H1 (cell line): ENCODE measurements at regions not wholly inside any gene's neighbourhood (a gene's known extent, or its start where the extent isn't known, plus 50 kb on each side); places are given as distances from the start of the nearest gene placed in this dataset.

Source experiments
- CTCF ChIA-PET: fragments of 300-600 bp; sonication (Branson Sonifier 250); formaldehyde crosslinking; loops from one replicate; lab custom pipeline; 2021; ENCODE audit not compliant: partially characterized antibody; lab: Charles Lee
- POLR2A ChIA-PET: fragments of 300-600 bp; sonication (Branson Sonifier 250); formaldehyde crosslinking; loops from one replicate; lab custom pipeline; 2021; ENCODE audit warnings: inconsistent platforms; ENCODE audit not compliant: partially characterized antibody; lab: Charles Lee
- DNase-seq, 2 experiments: peaks; one replicate each; pipeline versions ENCODE4 v3.0.0 to v3.0.0-alpha.2; 2010 to 2022; ENCODE audit warnings: low spot score in 2 of 2, low read depth in 1 of 2, mixed read lengths in 1 of 2
- FAIRE-seq: peaks from 2 replicates; lab custom pipeline; 2011; peaks lifted over from hg19 to GRCh38; lab: Jason Lieb, UNC
- H2AFZ ChIP-seq: 2 replicates; pipeline ENCODE4 v1.8.1; 2012; ENCODE audit warnings: low read length, inconsistent platforms
- H2AK5ac ChIP-seq: 2 replicates; pipeline ENCODE4 v1.6.1; 2013; ENCODE audit warnings: low read depth, low read length
- H2BK120ac ChIP-seq: replicated peaks from 2 replicates; pipeline ENCODE3; 2013; ENCODE audit warnings: low read depth, low read length, inconsistent platforms
- H2BK12ac ChIP-seq: 2 replicates; pipeline ENCODE4 v1.6.1; 2013; ENCODE audit warnings: low read depth, low read length
- H2BK15ac ChIP-seq: 2 replicates; pipeline ENCODE4 v1.6.1; 2013; ENCODE audit warnings: low read length
- H2BK20ac ChIP-seq: 2 replicates; pipeline ENCODE4 v1.6.1; 2013; ENCODE audit warnings: low read length
- H2BK5ac ChIP-seq: 2 replicates; pipeline ENCODE4 v1.6.1; 2013; ENCODE audit warnings: low read depth, low read length
- H3K14ac ChIP-seq: 2 replicates; pipeline ENCODE4 v1.6.1; 2013; ENCODE audit warnings: inconsistent platforms; ENCODE audit not compliant: insufficient read length
- H3K18ac ChIP-seq: 2 replicates; pipeline ENCODE4 v1.6.1; 2013; ENCODE audit warnings: low read length; ENCODE audit errors: extremely low read depth
- H3K23ac ChIP-seq: 2 replicates; pipeline ENCODE4 v1.6.1; 2013; ENCODE audit warnings: inconsistent platforms; ENCODE audit not compliant: insufficient read length
- H3K23me2 ChIP-seq: 2 replicates; pipeline ENCODE4 v1.6.1; 2013; ENCODE audit warnings: low read depth, low read length
- H3K27ac ChIP-seq: 2 replicates; pipeline ENCODE4 v1.6.1; 2011; ENCODE audit warnings: low read depth, low read length, inconsistent platforms
- H3K27me3 ChIP-seq, 4 experiments: replicated peaks in 1 of 4; 1 replicate in 1 of 4; 2 replicates in 3 of 4; pipeline versions ENCODE4 v1.6.1 to v1.8.1; 2011 to 2013; ENCODE audit warnings: low read length in 3 of 4, mild to moderate bottlenecking in 3 of 4, inconsistent platforms in 2 of 4, mixed read lengths in 2 of 4, moderate library complexity in 1 of 4; ENCODE audit not compliant: control insufficient read depth in 3 of 4, insufficient read depth in 3 of 4; ENCODE audit errors: extremely low read depth in 1 of 4
- H3K36me3 ChIP-seq, 4 experiments: 2 replicates each; pipeline versions ENCODE4 v1.6.1 to v1.8.1; 2011 to 2013; ENCODE audit warnings: mild to moderate bottlenecking in 4 of 4, low read length in 3 of 4, moderate library complexity in 2 of 4, control low read depth in 1 of 4, inconsistent platforms in 1 of 4; ENCODE audit not compliant: insufficient read depth in 4 of 4, control insufficient read depth in 2 of 4
- H3K4ac ChIP-seq: replicated peaks from 2 replicates; pipeline ENCODE3; 2013; ENCODE audit warnings: low read length, low read depth, mixed read lengths, inconsistent platforms; ENCODE audit not compliant: insufficient read length
- H3K4me1 ChIP-seq, 4 experiments: replicated peaks in 1 of 4; 1 replicate in 1 of 4; 2 replicates in 3 of 4; pipeline versions ENCODE4 v1.6.1 to v1.8.1; 2011 to 2013; ENCODE audit warnings: low read length in 3 of 4, inconsistent platforms in 2 of 4, mixed read lengths in 1 of 4; ENCODE audit not compliant: insufficient read depth in 4 of 4, control insufficient read depth in 3 of 4
- H3K4me2 ChIP-seq, 2 experiments: 2 replicates each; pipeline versions ENCODE4 v1.6.1 to v1.8.1; 2011 to 2013; ENCODE audit warnings: low read depth in 2 of 2, low read length in 2 of 2, control low read depth in 1 of 2, inconsistent platforms in 1 of 2, mild to moderate bottlenecking in 1 of 2; ENCODE audit not compliant: insufficient read depth in 1 of 2
- H3K4me3 ChIP-seq, 4 experiments: fragments of 200-600, 300-600 bp in 1 of 4; sonication (generic), shearing (Covaris generic), sonication (Bioruptor Twin) in 1 of 4; 2 replicates each; pipeline versions ENCODE4 v1.5.1 to v1.8.1; 2011 to 2016; ENCODE audit warnings: low read length in 4 of 4, low read depth in 3 of 4, control low read depth in 2 of 4, inconsistent platforms in 2 of 4, mild to moderate bottlenecking in 2 of 4, mixed read lengths in 1 of 4, moderate library complexity in 1 of 4; ENCODE audit not compliant: insufficient read depth in 2 of 4; ENCODE audit errors: extremely low read depth in 1 of 4
- H3K56ac ChIP-seq: replicated peaks from 2 replicates; pipeline ENCODE3; 2013; ENCODE audit warnings: low read depth, mild to moderate bottlenecking, mixed read lengths, low read length, inconsistent platforms; ENCODE audit not compliant: insufficient read length
- H3K79me1 ChIP-seq: 2 replicates; pipeline ENCODE4 v1.6.1; 2013; ENCODE audit warnings: low read depth, low read length, control low read depth
- H3K79me2 ChIP-seq, 2 experiments: 2 replicates each; pipeline versions ENCODE4 v1.6.1 to v1.8.1; 2012 to 2013; ENCODE audit warnings: low read length in 2 of 2, mild to moderate bottlenecking in 2 of 2, inconsistent platforms in 1 of 2; ENCODE audit not compliant: insufficient read depth in 2 of 2, control insufficient read depth in 1 of 2
- H3K9ac ChIP-seq, 4 experiments: replicated peaks in 1 of 4; 1 replicate in 1 of 4; 2 replicates in 3 of 4; pipeline versions ENCODE4 v1.6.1 to v1.8.1; 2011 to 2013; ENCODE audit warnings: low read depth in 3 of 4, low read length in 3 of 4, control low read depth in 2 of 4, mild to moderate bottlenecking in 2 of 4, moderate library complexity in 2 of 4, inconsistent platforms in 1 of 4; ENCODE audit errors: extremely low read depth in 1 of 4
- H3K9me3 ChIP-seq, 2 experiments: 2 replicates each; pipeline versions ENCODE4 v1.6.1 to v1.8.1; 2012 to 2013; ENCODE audit warnings: mild to moderate bottlenecking in 2 of 2, moderate library complexity in 2 of 2, control low read depth in 1 of 2, inconsistent platforms in 1 of 2, low read depth in 1 of 2, low read length in 1 of 2, mixed read lengths in 1 of 2; ENCODE audit not compliant: insufficient read depth in 2 of 2
- H4K20me1 ChIP-seq, 2 experiments: replicated peaks in 1 of 2; 2 replicates each; pipeline versions ENCODE3 to v1.8.1; 2011 to 2013; ENCODE audit warnings: inconsistent platforms in 2 of 2, low read length in 2 of 2, mild to moderate bottlenecking in 1 of 2; ENCODE audit not compliant: insufficient read depth in 2 of 2, control insufficient read depth in 1 of 2
- H4K5ac ChIP-seq: 2 replicates; pipeline ENCODE4 v1.6.1; 2013; ENCODE audit warnings: low read length, low read depth, mixed read lengths, inconsistent platforms; ENCODE audit not compliant: insufficient read length
- H4K8ac ChIP-seq: 2 replicates; pipeline ENCODE4 v1.8.0; 2013; ENCODE audit warnings: mild to moderate bottlenecking, moderate library complexity, low read length, inconsistent platforms; ENCODE audit not compliant: insufficient read depth; ENCODE audit errors: extremely low read depth
- H4K91ac ChIP-seq: replicated peaks from 2 replicates; pipeline ENCODE3; 2013; ENCODE audit warnings: low read length, mixed read lengths, inconsistent platforms; ENCODE audit not compliant: insufficient read length
- ATF3 ChIP-seq: IDR thresholded peaks from 2 replicates; pipeline ENCODE4 v1.6.1; 2011; ENCODE audit warnings: low read depth, mild to moderate bottlenecking, low read length; ENCODE audit not compliant: insufficient read depth
- CHD1 ChIP-seq: IDR thresholded peaks from 2 replicates; pipeline ENCODE4 v1.6.1; 2012; ENCODE audit warnings: low read depth, low read length, improper control_type of control experiment
- EZH2 ChIP-seq: fragments of 200-600 bp; sonication (generic); IDR thresholded peaks from 2 replicates; pipeline ENCODE4 v1.7.1; 2012; ENCODE audit warnings: low read depth, mild to moderate bottlenecking, moderate library complexity, low read length, inconsistent platforms; ENCODE audit not compliant: severe bottlenecking
- MAFK ChIP-seq: IDR thresholded peaks from 2 replicates; pipeline ENCODE4 v1.6.1; 2012; ENCODE audit warnings: low read depth, mild to moderate bottlenecking, improper control_type of control experiment, low read length
- RBBP5 ChIP-seq: IDR thresholded peaks from 2 replicates; pipeline ENCODE4 v1.7.1; 2012; ENCODE audit warnings: low read depth, mild to moderate bottlenecking, inconsistent platforms, low read length, moderate library complexity, borderline replicate concordance
- SP1 ChIP-seq: IDR thresholded peaks from 2 replicates; pipeline ENCODE4 v1.6.1; 2011; ENCODE audit warnings: low read depth, low read length
- YY1 ChIP-seq: IDR thresholded peaks from 2 replicates; pipeline ENCODE4 v1.6.1; 2011; ENCODE audit warnings: low read depth, mild to moderate bottlenecking, low read length
- WGBS, 2 experiments: shearing (Covaris generic) in 1 of 2; methylation state at CpG; one replicate each; pipeline versions ENCODE4 v1.1.6 to v1.1.7; 2013 to 2015; ENCODE audit warnings: low lambda C conversion rate in 2 of 2, mixed read lengths in 2 of 2, inconsistent platforms in 1 of 2, low coverage in 1 of 2, missing lambda C conversion rate in 1 of 2; ENCODE audit not compliant: insufficient replicate concordance in 2 of 2, insufficient coverage in 1 of 2, insufficient read length in 1 of 2; ENCODE audit errors: extremely low coverage in 1 of 2, missing lambda C conversion rate in 1 of 2; 5-methylcytosine and 5-hydroxymethylcytosine counted together

DNA sequence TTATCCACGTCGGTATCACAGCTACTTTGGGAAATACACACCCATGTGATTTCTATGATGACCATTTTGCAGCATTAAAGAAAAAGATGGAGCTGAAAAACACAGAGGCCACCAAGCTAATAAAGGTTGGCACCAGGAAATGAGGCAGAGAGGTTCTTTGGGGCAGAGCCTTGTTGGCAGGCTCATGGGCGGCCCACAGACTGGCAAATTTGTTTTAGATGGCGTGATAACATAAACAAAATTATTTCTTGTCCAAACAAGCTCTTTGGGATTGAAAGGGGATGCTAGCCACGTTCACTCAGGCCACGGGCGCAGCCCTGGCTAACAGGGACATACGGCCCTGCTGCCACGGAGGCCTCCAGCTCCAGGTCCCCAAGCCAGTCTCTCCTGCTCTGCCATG is 135.9 kb upstream of the ZMIZ1 start:
- no peak overlapping the region for H3K56ac ChIP-seq
- H4K5ac ChIP-seq: no peak overlapping the region
- H3K4ac ChIP-seq: no peak overlapping the region
- H3K18ac ChIP-seq: no peak overlapping the region
- H4K20me1 ChIP-seq: no peaks in the 10 kb centered on the region
- TF ChIP-seq ATF3 (no peak), EZH2 (no peak), MAFK (no peak), SP1 (no peak), YY1 (no peak), CHD1 (no peak), RBBP5 (no peak)
- H2AFZ ChIP-seq: no peak overlapping the region
- H2BK5ac ChIP-seq: no peak overlapping the region
- H2BK20ac ChIP-seq: no peak overlapping the region
- FAIRE-seq: no peak
- H3K9me3 ChIP-seq: no peaks in the 10 kb centered on the region
- H3K9ac ChIP-seq: no peak overlapping the region
- H3K23me2 ChIP-seq: no peaks in the 10 kb centered on the region
- peaks cover 2 to 8% (median 4%) of the 10 kb centered on the region in 4 experiments; a peak in 5 of 7 replicates for H3K4me1 ChIP-seq
- H3K79me1 ChIP-seq: no peaks in the 10 kb centered on the region
- no peak overlapping the region; the same call in 1 of the 2 replicates for H4K8ac ChIP-seq
- H3K4me3 ChIP-seq: no peak overlapping the region
- no peak overlapping the region for H3K23ac ChIP-seq
- no peak overlapping the region for H2BK12ac ChIP-seq
- no peak overlapping the region for H2BK120ac ChIP-seq
- H3K14ac ChIP-seq: no peak overlapping the region
- POLR2A ChIA-PET: no interaction called here
- DNase-seq: no peak
- no peaks in the 10 kb centered on the region for H3K36me3 ChIP-seq
- 91% methylated on average over 9 of the region's 9 CpGs; no CpG with 5 or more reads in 1 of the 2 experiments for WGBS, 2 experiments
- H3K27ac ChIP-seq: no peak overlapping the region
- CTCF ChIA-PET: interaction anchor here (0.7 to 1.1 kb wide), 5 partner anchors 10 to 262 kb away, joined by 3 to 4 read pairs (median 3); no protein-coding TSS in a partner anchor
- no peak overlapping the region for H2AK5ac ChIP-seq
- H3K27me3 ChIP-seq: peaks cover 0 to 3% (median 0%) of the 10 kb centered on the region in 4 experiments; a peak in 4 of 7 replicates
- H2BK15ac ChIP-seq: no peak overlapping the region
- H4K91ac ChIP-seq: no peak overlapping the region
- no peak overlapping the region for H3K4me2 ChIP-seq
- H3K79me2 ChIP-seq: no peaks in the 10 kb centered on the region
